Gastroesophageal sphincter (tissue), 3 donors: ENCODE measurements at regions not wholly inside any gene's neighbourhood (a gene's known extent, or its start where the extent isn't known, plus 50 kb on each side); places are given as distances from the start of the nearest gene placed in this dataset.

Experiments
- EP300 ChIP-seq: sonication (generic); formaldehyde crosslinking; IDR thresholded peaks from one replicate; pipeline ENCODE4 v1.6.1; 2017; ENCODE audit warnings: antibody characterized with exemption, mild to moderate bottlenecking
- POLR2A ChIP-seq, 2 donors: fragments of 450-650 bp; IDR thresholded peaks; one replicate each; pipeline ENCODE4 v1.6.1; 2017; ENCODE audit warnings: antibody characterized with exemption in 2 of 2, mild to moderate bottlenecking in 2 of 2, moderate library complexity in 1 of 2
- POLR2AphosphoS5 ChIP-seq: sonication (generic); formaldehyde crosslinking; IDR thresholded peaks from one replicate; pipeline ENCODE4 v1.6.1; 2017; ENCODE audit warnings: antibody characterized with exemption
- TF ChIP-seq, protein P1 (sequence below), 4 experiments: fragments of 200-600 bp in 2 of 4; fragments of 450-650 bp in 2 of 4; sonication (generic) in 1 of 4; IDR thresholded peaks; one replicate each; pipeline ENCODE4 v1.5.1; 2017 to 2019; ENCODE audit warnings: antibody characterized with exemption in 4 of 4, mild to moderate bottlenecking in 2 of 4, moderate library complexity in 2 of 4

DNA sequence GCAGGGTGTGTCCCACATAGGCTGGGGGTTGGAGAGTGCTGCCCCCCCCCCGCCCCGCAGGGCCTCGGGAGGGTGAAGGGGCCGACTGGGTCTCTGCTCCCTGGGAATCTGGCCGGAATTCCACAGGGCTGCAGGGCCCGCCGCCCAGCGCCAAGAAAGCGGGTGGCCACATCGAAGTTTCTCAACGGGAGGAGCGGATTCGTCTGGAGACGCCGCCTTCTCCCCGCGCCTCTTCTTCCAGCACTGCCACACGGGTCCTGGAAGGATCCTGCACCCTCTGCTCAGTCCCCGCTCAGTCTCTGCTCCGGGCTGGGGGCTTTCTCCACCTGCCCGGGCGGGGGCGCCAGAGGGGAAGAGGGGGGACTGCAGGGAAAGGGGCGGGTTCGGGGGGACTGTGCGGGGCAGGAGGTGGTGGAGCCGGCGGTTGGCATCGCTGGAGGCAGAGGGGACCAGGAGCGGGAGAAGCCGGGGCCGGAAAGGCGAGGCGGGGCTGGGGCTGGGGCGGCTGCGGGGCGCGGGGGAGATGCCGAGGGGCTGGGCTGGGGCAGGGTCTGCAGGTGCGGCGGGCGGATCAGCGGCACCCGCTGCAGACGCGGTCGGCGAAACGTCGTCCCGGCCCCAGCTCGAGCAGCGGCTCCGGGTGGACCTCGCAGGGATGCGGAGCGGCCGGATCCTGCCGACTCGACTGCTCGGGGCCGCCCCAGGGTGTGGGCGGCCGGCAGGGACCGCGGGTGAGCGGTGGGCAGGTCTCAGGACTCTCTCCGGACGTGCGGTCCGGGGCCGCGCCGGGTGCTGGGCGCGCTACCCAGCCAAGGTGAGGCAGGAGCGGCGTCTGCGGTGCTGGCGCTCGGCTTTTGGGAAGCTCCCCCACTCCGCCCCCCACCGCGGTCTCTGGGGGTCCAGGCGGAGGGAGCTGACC, 811.4 kb upstream of the TMEM132C start:
- TF ChIP-seq POLR2AphosphoS5: no peak
- TF ChIP-seq, protein P1, sequence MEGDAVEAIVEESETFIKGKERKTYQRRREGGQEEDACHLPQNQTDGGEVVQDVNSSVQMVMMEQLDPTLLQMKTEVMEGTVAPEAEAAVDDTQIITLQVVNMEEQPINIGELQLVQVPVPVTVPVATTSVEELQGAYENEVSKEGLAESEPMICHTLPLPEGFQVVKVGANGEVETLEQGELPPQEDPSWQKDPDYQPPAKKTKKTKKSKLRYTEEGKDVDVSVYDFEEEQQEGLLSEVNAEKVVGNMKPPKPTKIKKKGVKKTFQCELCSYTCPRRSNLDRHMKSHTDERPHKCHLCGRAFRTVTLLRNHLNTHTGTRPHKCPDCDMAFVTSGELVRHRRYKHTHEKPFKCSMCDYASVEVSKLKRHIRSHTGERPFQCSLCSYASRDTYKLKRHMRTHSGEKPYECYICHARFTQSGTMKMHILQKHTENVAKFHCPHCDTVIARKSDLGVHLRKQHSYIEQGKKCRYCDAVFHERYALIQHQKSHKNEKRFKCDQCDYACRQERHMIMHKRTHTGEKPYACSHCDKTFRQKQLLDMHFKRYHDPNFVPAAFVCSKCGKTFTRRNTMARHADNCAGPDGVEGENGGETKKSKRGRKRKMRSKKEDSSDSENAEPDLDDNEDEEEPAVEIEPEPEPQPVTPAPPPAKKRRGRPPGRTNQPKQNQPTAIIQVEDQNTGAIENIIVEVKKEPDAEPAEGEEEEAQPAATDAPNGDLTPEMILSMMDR (IDR thresholded peaks at IDR 0.05): no peak
- no peak for TF ChIP-seq POLR2A (IDR thresholded peaks at IDR 0.05)
- no peak for TF ChIP-seq EP300
